Panc1 (cell line): ENCODE measurements at regions not wholly inside any gene's neighbourhood (a gene's known extent, or its start where the extent isn't known, plus 50 kb on each side); places are given as distances from the start of the nearest gene placed in this dataset.

Experiments
- ATAC-seq: fragments of 200-7000 bp; cut with Tn5 transposase; 2 replicates; pipeline ENCODE4 v1.9.1; 2020; ENCODE audit warnings: mild to moderate bottlenecking, moderate library complexity
- BruUV-seq: library from RNA; stranded (reverse); fragments of 400-500 nt; replicated peaks from 2 replicates; lab custom pipeline; 2021; lab: Mats Ljungman, UMichigan
- CTCF ChIA-PET: fragments of 300-600 bp; sonication (Branson Sonifier 250); formaldehyde crosslinking; loops from one replicate; lab custom pipeline; 2022; ENCODE audit warnings: antibody characterized with exemption; lab: Charles Lee
- POLR2A ChIA-PET: fragments of 300-600 bp; sonication (Branson Sonifier 250); formaldehyde crosslinking; loops from one replicate; lab custom pipeline; 2022; ENCODE audit warnings: antibody characterized with exemption; lab: Charles Lee
- DNase-seq: peaks from one replicate; pipeline ENCODE4 v3.0.0-alpha.2; 2010; ENCODE audit warnings: low read depth, low spot score
- H3K27ac ChIP-seq: 2 replicates; pipeline ENCODE4 v1.5.1; 2011; ENCODE audit warnings: mild to moderate bottlenecking, low read length, inconsistent platforms
- H3K27me3 ChIP-seq: fragments of 200-500 bp; sonication (Bioruptor generic); 2 replicates; pipeline ENCODE4 v1.6.0; 2014; ENCODE audit warnings: low read length, inconsistent platforms; ENCODE audit not compliant: control insufficient read depth, insufficient read depth
- H3K36me3 ChIP-seq: fragments of 200-500 bp; sonication (Bioruptor generic); 2 replicates; pipeline ENCODE4 v1.5.1; 2014; ENCODE audit warnings: inconsistent platforms, mild to moderate bottlenecking, low read length, moderate library complexity; ENCODE audit not compliant: control insufficient read depth, insufficient read depth
- H3K4me1 ChIP-seq: 2 replicates; pipeline ENCODE4 v1.5.1; 2011; ENCODE audit warnings: inconsistent platforms, mild to moderate bottlenecking, low read length, moderate library complexity; ENCODE audit not compliant: control insufficient read depth, insufficient read depth
- H3K4me3 ChIP-seq, 2 experiments: 2 replicates each; pipeline ENCODE4 v1.5.1; 2011 to 2012; ENCODE audit warnings: low read depth in 2 of 2, low read length in 2 of 2, mild to moderate bottlenecking in 2 of 2, inconsistent platforms in 1 of 2, moderate library complexity in 1 of 2
- H3K9me3 ChIP-seq: fragments of 200-500 bp; sonication (Bioruptor generic); 2 replicates; pipeline ENCODE4 v1.5.1; 2014; ENCODE audit warnings: low read depth, mild to moderate bottlenecking, inconsistent platforms, low read length, moderate library complexity; ENCODE audit not compliant: control insufficient read depth, insufficient read depth
- CTCF ChIP-seq: fragments of 450-650 bp; IDR thresholded peaks from 2 replicates; pipeline ENCODE4 v1.5.1; 2017; ENCODE audit warnings: mild to moderate bottlenecking
- POLR2AphosphoS5 ChIP-seq: IDR thresholded peaks from 2 replicates; pipeline ENCODE4 v1.6.1; 2012; ENCODE audit warnings: mild to moderate bottlenecking, low read depth, low read length, moderate library complexity
- REST ChIP-seq, 2 experiments: IDR thresholded peaks; 2 replicates each; pipeline ENCODE4 v1.6.1; 2011 to 2012; ENCODE audit warnings: low read depth in 2 of 2, control low read depth in 1 of 2, low read length in 1 of 2, mild to moderate bottlenecking in 1 of 2, moderate library complexity in 1 of 2; ENCODE audit not compliant: insufficient read depth in 1 of 2
- SIN3A ChIP-seq: IDR thresholded peaks from 2 replicates; pipeline ENCODE4 v1.6.1; 2012; ENCODE audit warnings: low read depth, mild to moderate bottlenecking, low read length, moderate library complexity, borderline replicate concordance; ENCODE audit not compliant: insufficient read depth
- TCF7L2 ChIP-seq: IDR thresholded peaks from 2 replicates; pipeline ENCODE4 v1.6.1; 2011; ENCODE audit warnings: mild to moderate bottlenecking, low read depth, low read length, inconsistent platforms
- in situ Hi-C: cut with HindIII; loops from 2 replicates; pipeline ENCODE4 v1.10.0; 2016; ENCODE audit warnings: low sequenced_read_pairs, low pct_unique_long_range_greater_than_20kb
- intact Hi-C: fragments of 100-400 bp; cut with micrococcal nuclease; formaldehyde crosslinking; loops from one replicate; pipeline ENCODE4 v1.10.0; 2022; ENCODE audit not compliant: unreplicated experiment

GRCh38 chr19:31706691-31707620 lies 357.7 kb upstream of the TSHZ3 start:
- Histone ChIP-seq H3K4me3 (no peak overlapping the region), H3K27ac (no peak overlapping the region), H3K27me3 (no peaks in the 10 kb centered on the region; the same call in 1 of the 2 replicates), H3K4me1 (no peaks in the 10 kb centered on the region), H3K9me3 (no peaks in the 10 kb centered on the region), H3K36me3 (no peaks in the 10 kb centered on the region)
- no TSS peak for BruUV-seq
- intact Hi-C loops (no loop called here), in situ Hi-C loops (no loop called here)
- ATAC-seq (no peak), DNase-seq (no peak)
- no peak for TF ChIP-seq REST (IDR thresholded peaks at IDR 0.05; ENCODE audit: insufficient read depth in 1 of 2, low read depth in 2 of 2, low read length in 1 of 2)
- TF ChIP-seq TCF7L2 = no peak
- no peak for TF ChIP-seq CTCF
- TF ChIP-seq POLR2AphosphoS5 = no peak
- TF ChIP-seq SIN3A = no peak
- POLR2A ChIA-PET = no interaction called here
- CTCF ChIA-PET = no interaction called here

- in situ Hi-C loops = no loop called here
- DNase-seq (no peak), ATAC-seq (no peak)
- Histone ChIP-seq H3K4me1 (no peaks in the 10 kb centered on the region), H3K36me3 (no peaks in the 10 kb centered on the region), H3K27me3 (no peaks in the 10 kb centered on the region; the same call in 1 of the 2 replicates), H3K4me3 (no peak overlapping the region), H3K27ac (no peak overlapping the region), H3K9me3 (0 out of 2 replicates have a peak, but pooled peaks cover 3% of the 10 kb centered on the region)
- ChIA-PET CTCF (no interaction called here), POLR2A (no interaction called here)
- no TSS peak for BruUV-seq
- TF ChIP-seq TCF7L2 = no peak
- TF ChIP-seq POLR2AphosphoS5 = no peak
- no peak for TF ChIP-seq REST (IDR thresholded peaks at IDR 0.05; ENCODE audit: insufficient read depth in 1 of 2, low read depth in 2 of 2, low read length in 1 of 2)
- no peak for TF ChIP-seq CTCF
- no peak for TF ChIP-seq SIN3A
- intact Hi-C loops = no loop called here
These were observed 359.3 kb upstream of the TSHZ3 start for GRCh38 chr19:31708520-31708919.
